Dendritic cell treated with granulocyte-macrophage colony-stimulating factor and Interleukin-4, amounts not matched to agents 40 ng/mL and 50 ng/mL, for 4 days (primary cell): ENCODE measurements at regions not wholly inside any gene's neighbourhood (a gene's known extent, or its start where the extent isn't known, plus 50 kb on each side); places are given as distances from the start of the nearest gene placed in this dataset.
"Not testable (repeated sequence)": the region's sequence is repeated elsewhere in the genome, so short reads cannot be mapped to it uniquely, and the experiment has no call there.

Source experiments
- H3K27ac Mint-ChIP-seq: one replicate; pipeline ENCODE4 v1.8.0; 2022; ENCODE audit warnings: mild to moderate bottlenecking, mixed read lengths
- H3K27me3 Mint-ChIP-seq: one replicate; pipeline ENCODE4 v1.8.0; 2022; ENCODE audit warnings: mild to moderate bottlenecking, mixed read lengths
- H3K36me3 Mint-ChIP-seq: one replicate; pipeline ENCODE4 v1.8.0; 2022; ENCODE audit warnings: low read depth, mixed read lengths
- H3K4me1 Mint-ChIP-seq: one replicate; pipeline ENCODE4 v1.8.0; 2022; ENCODE audit warnings: low read depth, mixed read lengths
- H3K4me3 Mint-ChIP-seq: one replicate; pipeline ENCODE4 v1.8.0; 2022; ENCODE audit warnings: mild to moderate bottlenecking, moderate library complexity, mixed read lengths
- H3K9me3 Mint-ChIP-seq: one replicate; pipeline ENCODE4 v1.8.0; 2022; ENCODE audit warnings: mixed read lengths
- intact Hi-C: fragments of 100-400 bp; cut with micrococcal nuclease; formaldehyde crosslinking; loops from one replicate; pipeline ENCODE4 v1.15.0; 2022

DNA sequence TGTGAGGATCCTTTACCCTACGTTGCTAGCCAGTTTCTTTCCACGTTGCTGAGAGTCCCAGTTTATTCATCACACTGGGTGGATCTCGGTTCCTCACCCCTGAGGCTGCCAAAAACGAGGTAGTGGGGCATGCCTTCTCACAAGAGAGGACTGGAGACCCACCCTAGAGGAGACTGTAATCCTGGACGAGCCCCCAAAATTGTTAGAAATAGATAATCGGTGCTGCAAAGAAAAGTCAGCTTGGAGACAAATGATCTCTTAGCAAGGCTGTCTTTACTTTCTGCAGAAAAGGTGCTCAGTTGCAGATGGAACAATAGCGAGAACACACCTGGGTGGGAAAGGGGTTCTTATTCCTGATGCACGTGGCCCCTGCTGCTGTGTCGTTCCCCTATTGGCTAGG is 101.8 kb downstream of the TMEM167A start:
- intact Hi-C loops = no loop called here
- Mint-ChIP-seq H3K27ac (no peak overlapping the region), H3K4me1 (no peaks in the 10 kb centered on the region), H3K27me3 (no peaks in the 10 kb centered on the region), H3K9me3 (peaks cover 48% of the 10 kb centered on the region), H3K4me3 (no peak overlapping the region), H3K36me3 (no peaks in the 10 kb centered on the region)

DNA sequence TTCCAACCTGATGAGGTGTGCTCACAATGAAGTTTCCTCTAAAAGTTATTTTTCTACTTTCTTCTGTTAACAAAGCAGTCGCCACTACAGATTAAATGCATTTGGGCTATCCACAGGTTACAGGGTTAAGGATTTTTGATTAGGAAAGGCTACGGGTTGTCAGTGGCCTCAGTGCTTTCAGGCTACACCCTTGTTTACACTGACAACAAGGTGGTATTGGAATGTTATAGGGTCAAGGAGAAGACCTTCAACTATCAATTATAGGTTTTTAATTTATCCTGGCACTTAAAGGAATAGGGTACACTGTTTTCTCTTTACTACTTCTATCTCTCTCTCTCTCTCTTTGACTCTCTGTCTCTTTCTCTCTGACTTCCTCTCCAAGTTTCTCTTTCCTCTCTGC is 102.8 kb downstream of the TMEM167A start:
- H3K27ac Mint-ChIP-seq, H3K27me3 Mint-ChIP-seq, H3K4me1 Mint-ChIP-seq, H3K36me3 Mint-ChIP-seq, intact Hi-C loops, H3K4me3 Mint-ChIP-seq: not testable (repeated sequence)
- peaks cover 42% of the 10 kb centered on the region for H3K9me3 Mint-ChIP-seq

DNA sequence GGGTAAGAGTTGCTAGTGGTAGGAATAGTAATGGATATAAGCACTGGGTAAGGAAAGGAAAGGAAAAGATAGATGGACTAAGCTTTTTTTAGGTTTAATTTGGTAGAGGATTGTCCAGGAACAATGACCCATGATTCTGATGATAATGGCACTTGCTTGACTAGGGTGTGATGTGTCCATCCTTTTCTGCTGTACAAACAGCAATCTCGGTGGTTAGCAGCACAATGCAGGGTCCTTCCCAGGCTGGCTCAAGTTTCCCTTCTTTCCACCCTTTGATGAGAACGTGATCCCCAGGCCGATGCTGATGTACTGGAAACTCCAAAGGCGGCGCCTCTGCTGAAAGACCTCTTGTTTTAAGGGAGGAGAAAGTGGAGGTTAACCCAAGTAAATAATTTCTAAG is 105.3 kb downstream of the TMEM167A start:
- Mint-ChIP-seq H3K9me3 (peaks cover 37% of the 10 kb centered on the region), H3K4me3 (no peak overlapping the region), H3K4me1 (no peaks in the 10 kb centered on the region), H3K27me3 (no peaks in the 10 kb centered on the region), H3K36me3 (no peaks in the 10 kb centered on the region), H3K27ac (no peak overlapping the region)
- intact Hi-C loops = no loop called here

DNA sequence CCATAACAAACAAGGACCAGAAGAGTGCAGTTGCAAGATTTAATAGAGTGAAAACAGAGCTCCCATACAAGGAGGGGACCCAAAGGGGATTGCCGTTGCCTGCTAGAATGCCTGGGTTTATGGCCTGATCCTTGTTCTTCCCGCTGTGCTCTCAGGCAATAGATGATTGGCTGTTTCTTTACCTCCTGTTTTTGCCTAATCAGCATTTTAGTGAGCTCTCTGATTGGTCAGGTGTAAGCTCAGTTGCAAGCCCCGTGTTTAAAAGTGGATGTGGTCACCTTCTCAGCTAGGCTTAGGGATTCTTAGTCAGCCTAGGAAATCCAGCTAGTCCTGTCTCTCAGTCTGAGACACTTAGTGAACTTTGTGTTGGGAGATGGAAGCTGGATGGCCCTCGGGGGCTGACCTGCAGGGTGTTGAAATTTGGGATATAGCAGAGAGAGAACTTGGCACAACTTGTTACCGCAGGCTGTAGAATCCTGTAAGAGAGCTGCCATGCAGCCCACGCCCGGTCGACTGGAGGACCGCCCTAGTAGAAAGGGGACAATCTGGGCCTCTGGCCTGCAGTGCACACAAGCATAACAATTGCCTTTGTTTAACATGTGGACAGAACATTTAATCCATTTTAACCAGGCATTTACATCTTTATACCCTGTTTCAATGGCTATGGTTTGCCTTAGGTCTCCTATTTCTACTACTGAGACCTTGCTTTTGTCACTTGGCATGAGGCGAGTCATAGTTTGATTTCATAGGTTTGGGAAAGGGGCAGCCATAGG is 106.0 kb downstream of the TMEM167A start:
- H3K27ac Mint-ChIP-seq, H3K36me3 Mint-ChIP-seq, H3K4me1 Mint-ChIP-seq, H3K27me3 Mint-ChIP-seq, H3K4me3 Mint-ChIP-seq, intact Hi-C loops: not testable (repeated sequence)
- H3K9me3 Mint-ChIP-seq = peaks cover 30% of the 10 kb centered on the region

DNA sequence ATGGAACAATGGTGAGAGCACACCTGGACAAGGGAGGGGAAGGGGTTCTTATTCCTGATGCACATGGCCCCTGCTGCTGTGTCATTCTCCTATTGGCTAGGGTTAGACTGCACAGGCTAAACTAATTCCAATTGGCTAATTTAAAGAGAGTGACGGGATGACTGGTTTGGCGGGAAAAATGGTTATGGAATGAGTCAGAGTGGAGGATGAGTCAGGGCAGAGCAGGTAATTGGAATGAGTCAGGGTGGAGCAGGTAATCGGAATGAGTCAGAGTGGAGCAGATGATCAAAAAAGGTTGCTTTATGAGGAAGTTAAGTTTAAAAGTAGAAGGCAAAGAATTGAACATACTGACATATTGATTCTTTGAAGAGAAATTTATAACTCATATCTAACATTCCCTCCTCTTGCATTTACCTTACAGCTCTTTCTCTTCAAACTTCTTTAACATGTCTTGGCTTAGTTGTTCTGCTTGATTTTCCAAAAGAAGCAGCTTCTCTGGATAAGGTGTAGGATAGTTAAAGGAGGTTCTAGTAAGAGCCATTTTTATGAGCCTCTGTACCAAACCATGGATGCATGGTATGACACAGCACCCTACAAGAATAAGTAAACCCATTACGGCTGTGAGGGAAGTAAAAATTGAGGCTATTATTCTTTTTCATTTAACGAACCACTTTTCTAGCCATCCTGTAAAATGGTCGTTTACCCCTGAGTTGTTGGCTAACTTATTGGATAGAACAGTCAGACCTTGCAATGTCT is 107.8 kb downstream of the TMEM167A start:
- intact Hi-C loops, H3K36me3 Mint-ChIP-seq, H3K27ac Mint-ChIP-seq, H3K4me3 Mint-ChIP-seq, H3K27me3 Mint-ChIP-seq, H3K4me1 Mint-ChIP-seq: not testable (repeated sequence)
- H3K9me3 Mint-ChIP-seq = peaks cover 12% of the 10 kb centered on the region

DNA sequence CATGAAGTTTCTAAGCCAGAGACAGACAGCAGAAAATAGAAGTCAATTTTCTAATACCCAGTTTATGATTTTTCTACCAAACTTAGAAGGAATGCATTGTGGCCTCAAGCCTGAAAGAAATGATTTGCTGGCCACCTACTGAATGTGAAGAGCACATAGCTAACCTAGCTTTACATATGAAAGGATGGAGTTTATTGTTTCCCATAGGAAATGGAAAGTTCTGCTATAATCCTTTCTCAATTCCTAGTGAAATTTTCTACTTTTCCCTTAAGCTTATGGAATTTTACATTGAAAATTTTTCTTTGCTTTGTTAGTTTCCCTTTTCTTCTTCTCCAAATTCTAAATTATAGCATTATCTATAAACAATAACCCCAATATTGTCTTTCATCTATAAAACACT is 110.1 kb downstream of the TMEM167A start:
- H3K4me3 Mint-ChIP-seq = no peak overlapping the region
- intact Hi-C loops = no loop called here
- peaks cover 9% of the 10 kb centered on the region for H3K9me3 Mint-ChIP-seq

DNA sequence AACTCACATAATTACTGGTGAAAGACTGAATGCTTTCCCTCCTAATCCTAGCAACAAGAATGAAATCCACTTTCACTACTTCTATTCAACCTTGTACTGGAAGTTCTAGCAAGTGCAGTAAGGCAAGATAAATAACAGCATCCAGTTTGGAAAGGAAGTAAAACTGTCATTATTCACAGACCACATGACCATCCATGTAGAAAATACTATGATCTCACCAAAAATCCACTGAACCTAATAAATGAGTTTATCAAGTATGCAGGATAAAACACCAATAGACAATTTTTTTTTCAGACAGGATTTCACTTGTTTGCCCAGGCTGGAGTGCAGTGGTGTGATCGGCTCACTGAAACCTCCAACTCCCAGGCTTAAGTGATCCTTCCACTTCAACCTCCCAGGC is 117.7 kb downstream of the TMEM167A start:
- Mint-ChIP-seq H3K27ac (no peak overlapping the region), H3K27me3 (no peaks in the 10 kb centered on the region), H3K4me3 (no peak overlapping the region), H3K36me3 (peaks cover 6% of the 10 kb centered on the region), H3K9me3 (peaks cover 28% of the 10 kb centered on the region), H3K4me1 (no peaks in the 10 kb centered on the region)
- intact Hi-C loops = no loop called here

More for the DNA sequence above, 110.1 kb downstream of the TMEM167A start:
- no peaks in the 10 kb centered on the region for H3K27me3 Mint-ChIP-seq
- no peak overlapping the region for H3K27ac Mint-ChIP-seq
- H3K36me3 Mint-ChIP-seq = no peaks in the 10 kb centered on the region
- H3K4me1 Mint-ChIP-seq = no peaks in the 10 kb centered on the region

DNA sequence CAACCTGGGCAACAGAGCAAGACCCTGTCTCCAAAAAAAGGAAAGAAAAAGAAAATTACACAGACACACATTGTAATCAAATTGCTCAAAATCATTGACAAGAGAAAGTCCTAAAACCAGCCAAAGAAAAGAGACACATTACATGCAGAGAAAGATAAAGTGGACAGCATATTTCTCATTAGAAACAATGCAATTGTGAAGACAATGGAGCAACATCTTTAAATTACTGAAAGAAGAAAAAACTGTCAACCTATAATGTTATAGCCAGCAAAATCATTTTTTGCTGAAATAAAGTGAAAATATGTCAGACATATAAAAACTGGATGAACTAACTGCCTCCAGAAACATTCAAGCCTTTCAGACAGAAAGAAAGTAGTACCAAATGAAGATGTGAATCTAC is 120.6 kb downstream of the TMEM167A start:
- H3K4me1 Mint-ChIP-seq = no peaks in the 10 kb centered on the region
- intact Hi-C loops = no loop called here
- no peak overlapping the region for H3K4me3 Mint-ChIP-seq
- no peaks in the 10 kb centered on the region for H3K27me3 Mint-ChIP-seq
- no peak overlapping the region for H3K27ac Mint-ChIP-seq
- peaks cover 6% of the 10 kb centered on the region for H3K36me3 Mint-ChIP-seq
- peaks cover 28% of the 10 kb centered on the region for H3K9me3 Mint-ChIP-seq

DNA sequence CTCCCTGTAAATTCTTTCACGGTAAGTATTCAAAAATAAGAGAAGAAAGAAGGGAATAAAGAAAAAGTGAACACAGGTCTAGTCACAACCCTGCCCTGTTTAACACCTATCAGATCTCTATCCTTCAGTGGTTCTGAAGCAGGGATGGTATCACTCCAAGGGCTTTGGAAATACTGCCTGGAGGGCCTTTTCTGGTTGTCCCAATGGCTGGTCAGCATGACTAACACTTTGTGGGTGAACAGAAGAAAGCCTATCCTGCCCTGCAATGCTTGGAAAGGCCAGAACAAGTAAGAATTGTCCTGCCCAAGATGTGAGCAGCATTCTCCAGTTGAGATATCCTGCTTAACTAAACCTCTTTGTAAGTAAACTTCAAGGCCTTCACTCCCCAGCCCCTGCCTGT is 124.9 kb downstream of the TMEM167A start:
- Mint-ChIP-seq H3K36me3 (peaks cover 6% of the 10 kb centered on the region), H3K4me3 (no peak overlapping the region), H3K9me3 (peaks cover 42% of the 10 kb centered on the region), H3K27ac (no peak overlapping the region), H3K4me1 (no peaks in the 10 kb centered on the region), H3K27me3 (no peaks in the 10 kb centered on the region)
- intact Hi-C loops = no loop called here

DNA sequence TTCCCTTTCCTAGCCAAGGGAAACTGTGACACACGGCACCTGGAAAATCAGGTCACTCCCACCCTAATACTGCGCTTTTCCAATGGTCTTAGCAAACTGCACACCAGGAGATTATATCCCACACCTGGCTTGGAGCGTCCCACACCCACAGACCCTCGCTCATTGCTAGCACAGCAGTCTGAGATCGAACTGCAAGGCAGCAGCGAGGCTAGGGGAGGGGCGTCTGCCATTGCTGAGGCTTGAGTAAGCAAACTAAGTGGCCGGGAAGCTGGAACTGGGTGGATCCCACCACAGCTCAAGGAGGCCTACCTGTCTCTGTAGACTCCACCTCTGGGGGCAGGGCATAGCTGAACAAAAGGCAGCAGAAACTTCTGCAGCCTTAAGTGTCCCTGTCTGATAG is 132.9 kb downstream of the TMEM167A start:
- H3K27ac Mint-ChIP-seq, H3K4me1 Mint-ChIP-seq, H3K4me3 Mint-ChIP-seq, H3K27me3 Mint-ChIP-seq, H3K36me3 Mint-ChIP-seq, intact Hi-C loops: not testable (repeated sequence)
- H3K9me3 Mint-ChIP-seq = peaks cover 22% of the 10 kb centered on the region

DNA sequence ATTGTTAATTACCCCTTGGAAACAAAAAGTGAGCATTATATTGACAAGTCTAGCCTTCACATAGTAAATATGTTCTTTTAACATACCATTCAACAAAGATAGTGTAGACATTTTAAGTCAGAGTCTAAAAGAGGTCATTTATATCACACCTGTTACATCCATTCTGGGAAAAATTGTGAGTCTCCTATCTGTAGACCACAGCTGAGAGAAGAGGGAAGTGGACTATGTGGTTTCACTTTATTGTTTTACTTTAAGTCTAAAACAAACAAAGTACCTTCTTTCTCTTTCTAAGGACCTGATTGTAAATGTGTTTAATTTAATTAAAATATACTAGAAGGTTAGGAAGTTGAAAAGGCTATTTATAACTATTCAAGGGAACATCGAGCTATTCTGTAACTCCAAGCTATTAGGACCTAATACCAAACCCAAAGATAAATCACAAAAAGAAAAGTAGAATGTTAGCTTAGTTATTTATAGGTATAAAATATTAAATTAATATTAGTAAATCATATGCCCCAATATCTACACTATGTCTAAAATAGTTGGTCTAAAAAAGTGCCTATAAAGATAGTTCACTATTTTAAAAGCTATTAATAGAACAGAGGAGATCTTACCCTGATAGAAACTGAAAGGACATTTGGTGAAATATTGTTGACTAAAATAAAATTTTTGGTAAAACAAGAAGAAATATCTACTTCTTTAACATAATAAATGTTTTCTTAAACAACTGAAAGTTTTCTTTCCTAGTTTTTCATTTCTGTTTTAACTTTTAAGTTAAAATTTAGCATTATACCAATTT is 134.9 kb downstream of the TMEM167A start:
- Mint-ChIP-seq H3K9me3 (peaks cover 7% of the 10 kb centered on the region), H3K4me3 (no peak overlapping the region), H3K36me3 (no peaks in the 10 kb centered on the region), H3K4me1 (no peaks in the 10 kb centered on the region), H3K27ac (no peak overlapping the region), H3K27me3 (no peaks in the 10 kb centered on the region)
- intact Hi-C loops = no loop called here

DNA sequence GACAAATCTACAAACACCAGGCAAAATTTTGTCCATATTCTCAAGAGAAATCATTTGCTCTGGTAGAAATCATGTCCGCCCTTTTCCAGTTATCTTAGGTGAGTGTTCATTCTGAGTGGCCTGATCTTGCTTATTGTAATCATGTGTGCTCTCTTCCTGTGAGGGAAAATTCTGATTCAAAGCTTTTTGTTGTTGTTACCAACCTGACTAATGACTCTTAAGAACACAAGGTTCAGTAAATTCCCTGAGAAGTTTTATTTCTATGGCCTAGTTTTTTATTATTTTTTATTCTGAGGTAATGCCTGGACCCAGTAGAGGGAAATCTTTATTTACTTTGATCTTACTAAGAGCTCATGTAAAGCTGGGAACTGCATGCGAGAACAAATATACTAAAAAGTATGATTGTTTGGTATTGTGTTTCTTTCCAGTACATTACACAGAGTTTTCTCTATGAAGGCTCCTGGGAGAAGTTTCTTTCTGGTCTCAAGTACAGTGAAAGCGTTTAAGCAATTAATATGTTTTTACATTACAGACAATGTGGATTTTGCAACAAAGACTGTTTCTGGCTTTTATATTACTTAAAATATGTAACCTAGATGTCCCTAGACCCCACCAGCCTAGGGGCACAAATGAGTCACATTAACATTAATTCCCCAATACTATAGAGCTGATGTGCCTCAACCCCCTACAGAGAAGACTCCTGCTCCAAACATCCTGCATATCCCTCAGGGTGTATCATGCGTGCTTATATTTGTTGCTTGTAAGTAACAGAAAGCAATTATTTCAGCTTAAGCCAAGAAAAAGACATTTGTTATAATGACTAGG is 138.1 kb downstream of the TMEM167A start:
- Mint-ChIP-seq H3K27me3 (no peaks in the 10 kb centered on the region), H3K4me3 (no peak overlapping the region), H3K27ac (no peak overlapping the region), H3K9me3 (peaks cover 7% of the 10 kb centered on the region), H3K36me3 (no peaks in the 10 kb centered on the region), H3K4me1 (no peaks in the 10 kb centered on the region)
- intact Hi-C loops = no loop called here

DNA sequence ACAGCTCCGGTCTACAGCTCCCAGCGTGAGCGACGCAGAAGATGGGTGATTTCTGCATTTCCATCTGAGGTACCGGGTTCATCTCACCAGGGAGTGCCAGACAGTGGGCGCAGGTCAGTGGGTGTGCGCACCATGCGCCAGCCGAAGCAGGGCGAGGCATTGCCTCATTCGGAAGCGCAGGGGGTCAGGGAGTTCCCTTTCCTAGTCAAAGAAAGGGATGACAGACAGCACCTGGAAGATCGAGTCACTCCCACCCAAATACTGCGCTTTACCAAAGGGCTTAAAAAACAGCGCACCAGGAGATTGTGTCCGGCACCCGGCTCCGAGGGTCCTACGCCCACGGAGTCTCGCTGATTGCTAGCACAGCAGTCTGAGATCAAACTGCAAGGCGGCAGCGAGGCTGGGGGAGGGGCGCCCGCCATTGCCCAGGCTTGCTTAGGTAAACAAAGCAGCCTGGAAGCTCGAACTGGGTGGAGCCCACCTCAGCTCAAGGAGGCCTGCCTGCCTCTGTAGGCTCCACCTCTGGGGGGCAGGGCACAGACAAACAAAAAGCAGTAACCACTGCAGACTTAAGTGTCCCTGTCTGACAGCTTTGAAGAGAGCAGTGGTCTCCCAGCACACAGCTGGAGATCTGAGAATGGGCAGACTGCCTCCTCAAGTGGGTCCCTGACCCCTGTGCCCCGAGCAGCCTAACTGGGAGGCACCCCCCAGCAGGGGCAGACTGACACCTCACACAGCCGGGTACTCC is 144.5 kb downstream of the TMEM167A start:
- H3K9me3 Mint-ChIP-seq, H3K27ac Mint-ChIP-seq, H3K36me3 Mint-ChIP-seq, intact Hi-C loops, H3K4me3 Mint-ChIP-seq, H3K27me3 Mint-ChIP-seq: not testable (repeated sequence)
- peaks cover 11% of the 10 kb centered on the region for H3K4me1 Mint-ChIP-seq
